ENCODE measurements at regions not wholly inside any gene's neighbourhood (a gene's known extent, or its start where the extent isn't known, plus 50 kb on each side); places are given as distances from the start of the nearest gene placed in this dataset.

DNA sequence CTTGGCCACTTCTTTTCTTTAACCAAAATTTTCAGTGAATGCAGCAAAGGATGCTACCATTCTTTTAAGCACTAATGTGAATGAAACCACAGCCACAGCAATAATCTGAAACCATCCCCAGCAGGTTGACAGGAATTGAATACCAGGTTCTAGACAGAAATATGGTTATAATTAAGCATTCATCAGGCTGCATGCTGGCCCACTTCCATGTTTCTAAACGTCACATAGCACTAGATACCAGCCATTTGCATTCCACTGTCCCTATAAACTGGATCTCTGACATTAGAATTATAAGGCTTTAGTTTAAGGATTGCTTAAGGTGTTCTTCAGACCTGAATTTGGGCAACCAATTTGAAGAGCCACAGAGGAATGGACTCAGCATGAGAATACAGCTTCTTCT lies 340.8 kb upstream of the KLF6 start:
- TF ChIP-seq, protein P1, sequence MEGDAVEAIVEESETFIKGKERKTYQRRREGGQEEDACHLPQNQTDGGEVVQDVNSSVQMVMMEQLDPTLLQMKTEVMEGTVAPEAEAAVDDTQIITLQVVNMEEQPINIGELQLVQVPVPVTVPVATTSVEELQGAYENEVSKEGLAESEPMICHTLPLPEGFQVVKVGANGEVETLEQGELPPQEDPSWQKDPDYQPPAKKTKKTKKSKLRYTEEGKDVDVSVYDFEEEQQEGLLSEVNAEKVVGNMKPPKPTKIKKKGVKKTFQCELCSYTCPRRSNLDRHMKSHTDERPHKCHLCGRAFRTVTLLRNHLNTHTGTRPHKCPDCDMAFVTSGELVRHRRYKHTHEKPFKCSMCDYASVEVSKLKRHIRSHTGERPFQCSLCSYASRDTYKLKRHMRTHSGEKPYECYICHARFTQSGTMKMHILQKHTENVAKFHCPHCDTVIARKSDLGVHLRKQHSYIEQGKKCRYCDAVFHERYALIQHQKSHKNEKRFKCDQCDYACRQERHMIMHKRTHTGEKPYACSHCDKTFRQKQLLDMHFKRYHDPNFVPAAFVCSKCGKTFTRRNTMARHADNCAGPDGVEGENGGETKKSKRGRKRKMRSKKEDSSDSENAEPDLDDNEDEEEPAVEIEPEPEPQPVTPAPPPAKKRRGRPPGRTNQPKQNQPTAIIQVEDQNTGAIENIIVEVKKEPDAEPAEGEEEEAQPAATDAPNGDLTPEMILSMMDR (IDR thresholded peaks at IDR 0.05) = no peak
- TF ChIP-seq POLR2A (IDR thresholded peaks at IDR 0.05) = no peak
- no peak for TF ChIP-seq POLR2AphosphoS5 (IDR thresholded peaks at IDR 0.05)
